Myocyte (in vitro differentiated cells): ENCODE measurements at regions not wholly inside any gene's neighbourhood (a gene's known extent, or its start where the extent isn't known, plus 50 kb on each side); places are given as distances from the start of the nearest gene placed in this dataset.
"Not testable (repeated sequence)": the region's sequence is repeated elsewhere in the genome, so short reads cannot be mapped to it uniquely, and the experiment has no call there.

ENCODE experiments used
- DNase-seq: peaks from one replicate; pipeline ENCODE4 v3.0.0-alpha.2; 2012; ENCODE audit warnings: low read depth

- peak; percentile 47 for DNase-seq
Measured at GRCh38 chr1:229710746-229711145, 84.7 kb downstream of the URB2 start.

- no peak for DNase-seq
Measured at GRCh38 chr1:229714306-229714705, 88.3 kb downstream of the URB2 start.

GRCh38 chr1:229714964-229715603 lies 89.0 kb downstream of the URB2 start:
- peak; percentile 31 for DNase-seq

GRCh38 chr1:229716069-229716468 lies 90.0 kb downstream of the URB2 start:
- no peak for DNase-seq

GRCh38 chr1:229716704-229717103 lies 90.7 kb downstream of the URB2 start:
- no peak for DNase-seq

GRCh38 chr1:229717786-229718576 lies 91.9 kb downstream of the URB2 start:
- peak; percentile 71 for DNase-seq

GRCh38 chr1:229726061-229726460 lies 100.0 kb downstream of the URB2 start:
- no peak for DNase-seq

GRCh38 chr1:229729916-229730315 lies 103.9 kb downstream of the URB2 start:
- DNase-seq = no peak

- peak; percentile 10 for DNase-seq
Measured at GRCh38 chr1:229730573-229730972, 104.5 kb downstream of the URB2 start.

GRCh38 chr1:229732061-229732460 lies 106.0 kb downstream of the URB2 start:
- no peak for DNase-seq

- DNase-seq = no peak
Measured at GRCh38 chr1:229736376-229736775, 110.3 kb downstream of the URB2 start.

GRCh38 chr1:229742614-229743013 lies 116.6 kb downstream of the URB2 start:
- DNase-seq = not testable (repeated sequence)

- no peak for DNase-seq
Measured at GRCh38 chr1:229749992-229750391, 123.9 kb downstream of the URB2 start.

GRCh38 chr1:229751610-229752009 lies 125.6 kb downstream of the URB2 start:
- DNase-seq = no peak

- DNase-seq = no peak
Measured at GRCh38 chr1:229752679-229753078, 126.6 kb downstream of the URB2 start.

- no peak for DNase-seq
Measured at GRCh38 chr1:229753764-229754551, 127.9 kb downstream of the URB2 start.

GRCh38 chr1:229756666-229757065 lies 130.6 kb downstream of the URB2 start:
- peak; percentile 64 for DNase-seq

GRCh38 chr1:229757226-229757625 lies 131.2 kb downstream of the URB2 start:
- DNase-seq = peak; percentile 46

- no peak for DNase-seq
Measured at GRCh38 chr1:229758101-229759036, 132.3 kb downstream of the URB2 start.

GRCh38 chr1:229759037-229759435 lies 133.0 kb downstream of the URB2 start:
- peak; percentile 88 for DNase-seq

- DNase-seq = no peak
Measured at GRCh38 chr1:229759586-229759985, 133.5 kb downstream of the URB2 start.
